ENCODE measurements at regions not wholly inside any gene's neighbourhood (a gene's known extent, or its start where the extent isn't known, plus 50 kb on each side); places are given as distances from the start of the nearest gene placed in this dataset.
"Not testable (repeated sequence)": the region's sequence is repeated elsewhere in the genome, so short reads cannot be mapped to it uniquely, and the experiment has no call there.

DNA sequence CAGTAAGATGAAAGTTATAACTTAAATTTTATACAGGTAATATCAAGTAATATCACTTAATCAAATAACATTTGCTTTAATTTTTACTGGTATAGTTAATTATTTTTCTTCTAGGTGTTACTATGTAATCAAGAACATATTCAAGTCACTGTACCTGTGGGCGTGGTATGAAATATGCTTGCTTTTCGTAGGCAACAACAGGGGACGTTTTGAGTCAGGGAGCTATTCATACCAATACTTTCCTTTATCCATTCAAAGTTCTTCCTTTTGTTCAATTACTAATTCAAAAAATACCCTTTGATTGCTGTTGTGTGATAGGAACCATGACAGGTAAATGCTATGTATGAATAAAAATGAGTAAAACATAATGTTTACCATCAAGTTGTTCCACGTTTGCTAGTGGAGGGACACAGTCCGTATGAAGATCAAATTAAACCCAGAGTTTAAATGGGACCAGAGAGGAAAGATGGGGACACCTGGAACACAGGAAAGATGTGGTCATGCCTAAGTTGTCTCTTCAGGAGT is 654.0 kb upstream of the KCNMB2 start:
- H3K9me3 ChIP-seq (replicated peaks; ENCODE audit: low read length): no peaks in the 10 kb centered on the region
- no peak overlapping the region for H3K4me2 ChIP-seq (ENCODE audit: low read length)
- H3K4me3 ChIP-seq (ENCODE audit: low read length): no peak overlapping the region
- H3K36me3 ChIP-seq (ENCODE audit: insufficient read depth, low read length): no peaks in the 10 kb centered on the region
- H3K9ac ChIP-seq (ENCODE audit: low read depth, low read length): no peak overlapping the region
- no peaks in the 10 kb centered on the region for H3K4me1 ChIP-seq (ENCODE audit: control insufficient read depth, insufficient read depth, low read length)
- no peaks in the 10 kb centered on the region for H3K27me3 ChIP-seq (ENCODE audit: control insufficient read depth, insufficient read depth, low read length)

DNA sequence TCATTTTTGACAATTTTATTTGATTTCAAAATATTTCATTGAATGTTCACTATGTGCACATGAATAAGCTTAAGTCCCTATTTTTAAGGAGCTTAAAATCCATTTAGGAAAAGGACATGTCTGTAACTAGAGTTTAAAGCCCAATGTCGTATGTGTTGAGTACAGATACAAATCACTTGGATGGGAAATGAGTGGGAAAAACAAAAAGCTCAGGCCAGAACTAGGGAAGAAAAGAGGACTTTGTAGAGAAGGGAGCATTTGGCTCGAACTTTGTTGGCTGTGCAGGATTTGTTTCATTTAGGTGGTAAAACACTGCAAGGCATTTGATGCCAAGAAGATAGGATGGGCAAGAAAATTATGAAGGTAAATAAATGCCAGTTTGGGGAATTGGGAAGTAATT is 653.1 kb upstream of the KCNMB2 start:
- Histone ChIP-seq H3K4me1 (ENCODE audit: control insufficient read depth, insufficient read depth, low read length) (no peaks in the 10 kb centered on the region), H3K4me3 (ENCODE audit: low read length) (no peak overlapping the region), H3K36me3 (ENCODE audit: insufficient read depth, low read length) (no peaks in the 10 kb centered on the region), H3K4me2 (ENCODE audit: low read length) (no peak overlapping the region), H3K9me3 (replicated peaks; ENCODE audit: low read length) (no peaks in the 10 kb centered on the region), H3K9ac (ENCODE audit: low read depth, low read length) (no peak overlapping the region), H3K27me3 (ENCODE audit: control insufficient read depth, insufficient read depth, low read length) (no peaks in the 10 kb centered on the region)

DNA sequence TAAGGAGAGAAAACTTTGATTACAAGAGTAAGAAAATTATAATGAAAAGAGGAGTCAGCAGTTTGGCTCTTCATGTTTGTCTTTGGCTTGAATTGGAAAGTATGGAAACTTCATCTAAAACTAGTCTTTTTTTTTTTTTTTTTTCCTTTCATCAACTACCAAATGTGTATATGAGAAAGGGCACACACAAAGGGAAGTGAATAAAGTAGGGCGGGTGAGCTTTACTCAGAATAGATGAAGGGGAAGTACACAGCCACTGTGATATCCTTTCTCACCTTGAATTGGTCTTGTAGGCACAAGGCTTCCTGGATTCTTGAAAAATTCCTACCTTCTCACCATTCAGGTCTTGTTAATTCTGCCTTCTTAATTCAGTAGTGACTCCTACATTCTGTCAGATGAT is 652.3 kb upstream of the KCNMB2 start:
- H3K27me3 ChIP-seq (ENCODE audit: control insufficient read depth, insufficient read depth, low read length): no peaks in the 10 kb centered on the region

DNA sequence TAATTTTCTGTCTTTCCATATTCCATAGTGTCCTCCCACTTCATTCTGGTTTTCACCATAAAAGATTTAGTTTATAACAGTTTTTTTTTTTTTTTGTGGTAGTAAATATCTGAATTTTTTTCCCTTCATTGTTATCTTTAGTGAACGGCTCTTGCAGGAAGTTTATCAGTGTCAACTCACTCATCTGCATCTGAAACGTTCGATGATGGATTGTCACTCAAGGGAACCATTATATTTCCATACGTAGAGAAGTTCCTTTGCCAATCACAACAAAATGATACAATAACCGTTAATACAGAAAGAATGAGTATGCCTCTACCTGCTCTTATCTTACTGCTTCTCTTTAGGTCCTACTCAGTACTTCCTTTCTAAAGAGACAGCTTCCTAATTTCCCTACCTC is 651.2 kb upstream of the KCNMB2 start:
- Histone ChIP-seq H3K9me3 (replicated peaks; ENCODE audit: low read length) (no peaks in the 10 kb centered on the region), H3K4me2 (ENCODE audit: low read length) (no peak overlapping the region), H3K4me3 (ENCODE audit: low read length) (no peak overlapping the region), H3K9ac (ENCODE audit: low read depth, low read length) (no peak overlapping the region), H3K36me3 (ENCODE audit: insufficient read depth, low read length) (no peaks in the 10 kb centered on the region), H3K27me3 (ENCODE audit: control insufficient read depth, insufficient read depth, low read length) (no peaks in the 10 kb centered on the region), H3K4me1 (ENCODE audit: control insufficient read depth, insufficient read depth, low read length) (no peaks in the 10 kb centered on the region)

More for the DNA sequence above, 652.3 kb upstream of the KCNMB2 start:
- H3K4me3 ChIP-seq (ENCODE audit: low read length): no peak overlapping the region
- H3K9ac ChIP-seq (ENCODE audit: low read depth, low read length): no peak overlapping the region
- H3K9me3 ChIP-seq (replicated peaks; ENCODE audit: low read length): no peaks in the 10 kb centered on the region
- H3K4me1 ChIP-seq (ENCODE audit: control insufficient read depth, insufficient read depth, low read length): no peaks in the 10 kb centered on the region
- H3K36me3 ChIP-seq (ENCODE audit: insufficient read depth, low read length): no peaks in the 10 kb centered on the region
- no peak overlapping the region for H3K4me2 ChIP-seq (ENCODE audit: low read length)

DNA sequence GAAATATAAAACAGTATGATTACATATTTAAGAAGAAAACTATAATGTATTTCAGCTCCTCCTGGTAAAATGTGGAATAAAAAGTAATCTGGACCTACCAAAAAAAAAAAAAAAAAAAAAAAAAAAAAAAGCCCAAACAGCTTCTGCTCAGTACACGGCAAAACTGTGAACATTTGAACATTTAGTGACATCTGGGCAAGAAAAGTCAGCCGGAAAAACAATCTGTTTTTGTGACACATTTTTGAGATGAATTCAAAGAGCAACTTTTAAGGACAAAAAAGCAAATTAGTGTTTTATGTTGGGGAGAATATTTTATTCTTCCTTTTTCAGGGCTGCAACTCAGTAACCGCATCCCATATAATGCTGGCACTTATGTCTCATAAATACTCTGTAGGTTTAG is 649.7 kb upstream of the KCNMB2 start:
- no peak overlapping the region for H3K4me2 ChIP-seq (ENCODE audit: low read length)
- H3K9ac ChIP-seq (ENCODE audit: low read depth, low read length): no peak overlapping the region
- H3K9me3 ChIP-seq (replicated peaks; ENCODE audit: low read length): no peaks in the 10 kb centered on the region
- H3K27me3 ChIP-seq (ENCODE audit: control insufficient read depth, insufficient read depth, low read length): no peaks in the 10 kb centered on the region
- H3K36me3 ChIP-seq (ENCODE audit: insufficient read depth, low read length): no peaks in the 10 kb centered on the region
- no peaks in the 10 kb centered on the region for H3K4me1 ChIP-seq (ENCODE audit: control insufficient read depth, insufficient read depth, low read length)
- H3K4me3 ChIP-seq (ENCODE audit: low read length): no peak overlapping the region

DNA sequence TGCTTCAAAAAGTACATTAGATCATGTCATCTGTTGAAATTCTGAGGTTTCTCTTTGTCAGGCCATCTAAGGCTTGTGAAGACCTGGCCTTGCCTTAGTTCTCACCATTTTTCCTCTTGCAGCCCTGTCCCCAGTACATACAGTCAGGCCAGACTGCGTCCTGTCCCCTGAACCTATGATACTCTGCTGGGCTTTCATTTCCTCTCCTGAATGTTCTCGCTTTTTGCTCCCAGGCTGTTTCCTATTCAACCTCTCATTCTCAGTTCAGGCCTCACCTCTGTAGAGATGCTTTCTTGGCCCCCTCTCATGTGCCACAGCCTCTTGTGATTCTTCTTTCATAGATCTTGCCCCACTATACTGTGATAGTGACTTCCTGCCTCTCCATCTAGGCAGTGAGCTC is 648.8 kb upstream of the KCNMB2 start:
- Histone ChIP-seq H3K9ac (ENCODE audit: low read depth, low read length) (no peak overlapping the region), H3K4me2 (ENCODE audit: low read length) (no peak overlapping the region), H3K4me1 (ENCODE audit: control insufficient read depth, insufficient read depth, low read length) (no peaks in the 10 kb centered on the region), H3K27me3 (ENCODE audit: control insufficient read depth, insufficient read depth, low read length) (no peaks in the 10 kb centered on the region), H3K9me3 (replicated peaks; ENCODE audit: low read length) (no peaks in the 10 kb centered on the region), H3K4me3 (ENCODE audit: low read length) (no peak overlapping the region), H3K36me3 (ENCODE audit: insufficient read depth, low read length) (no peaks in the 10 kb centered on the region)

DNA sequence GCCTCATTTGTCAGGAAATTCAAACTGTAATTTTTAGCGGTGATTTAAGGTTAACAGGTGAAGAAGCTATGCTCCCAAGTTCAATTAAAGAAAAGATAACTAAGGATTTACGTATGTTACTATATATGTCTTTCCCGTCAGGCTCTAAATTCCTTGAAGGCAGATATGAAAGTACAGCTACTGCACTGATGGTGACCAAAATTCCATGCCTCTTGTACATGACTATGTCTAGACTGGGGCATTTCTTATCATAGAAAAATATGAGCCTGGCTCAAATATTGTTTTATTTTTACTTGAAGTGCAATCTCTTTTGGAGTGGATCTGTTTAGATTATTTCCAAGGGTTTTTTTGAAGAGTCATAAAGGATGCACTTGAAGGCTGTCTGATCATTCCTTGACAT is 647.1 kb upstream of the KCNMB2 start:
- H3K4me3 ChIP-seq (ENCODE audit: low read length): no peak overlapping the region
- no peak overlapping the region for H3K4me2 ChIP-seq (ENCODE audit: low read length)
- no peaks in the 10 kb centered on the region for H3K9me3 ChIP-seq (replicated peaks; ENCODE audit: low read length)
- H3K27me3 ChIP-seq (ENCODE audit: control insufficient read depth, insufficient read depth, low read length): no peaks in the 10 kb centered on the region
- no peaks in the 10 kb centered on the region for H3K36me3 ChIP-seq (ENCODE audit: insufficient read depth, low read length)
- peaks cover 15% of the 10 kb centered on the region for H3K4me1 ChIP-seq (ENCODE audit: control insufficient read depth, insufficient read depth, low read length)
- no peak overlapping the region for H3K9ac ChIP-seq (ENCODE audit: low read depth, low read length)

DNA sequence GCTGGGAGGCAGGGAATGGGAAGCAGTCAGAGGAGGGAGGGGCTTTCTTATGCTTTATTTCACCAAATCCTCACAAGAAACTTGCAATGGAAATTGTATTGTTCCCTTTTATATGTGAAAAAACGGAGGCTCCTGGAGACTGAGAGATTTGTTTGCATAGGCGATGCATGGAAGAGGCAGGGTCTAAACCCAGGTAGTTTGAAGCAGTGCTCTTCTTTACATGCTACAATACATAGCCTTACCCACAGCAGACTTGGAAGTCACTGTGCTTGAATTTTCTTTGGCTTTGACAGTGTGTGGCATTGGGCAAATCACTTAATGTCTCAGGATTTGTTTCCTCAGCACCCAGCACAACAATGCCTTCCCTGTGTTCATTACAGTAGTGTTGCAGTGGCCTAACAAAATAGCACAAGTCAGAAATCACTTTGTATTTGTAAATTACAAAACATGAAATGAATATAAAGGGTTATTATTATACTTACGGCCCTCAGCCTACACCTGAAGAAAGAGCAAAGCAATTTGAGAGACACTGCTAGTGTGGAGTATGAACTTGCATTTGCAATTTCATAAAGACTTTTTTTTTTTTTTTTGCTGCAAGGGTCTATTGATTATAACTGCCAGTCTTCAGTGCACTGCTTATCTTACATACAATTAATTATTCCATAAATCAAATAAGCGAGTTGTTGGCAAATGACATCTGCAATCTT is 646.4 kb upstream of the KCNMB2 start:
- no peak overlapping the region for H3K9ac ChIP-seq (ENCODE audit: low read depth, low read length)
- no peaks in the 10 kb centered on the region for H3K9me3 ChIP-seq (replicated peaks; ENCODE audit: low read length)
- no peaks in the 10 kb centered on the region for H3K27me3 ChIP-seq (ENCODE audit: control insufficient read depth, insufficient read depth, low read length)
- H3K4me2 ChIP-seq (ENCODE audit: low read length): no peak overlapping the region
- H3K36me3 ChIP-seq (ENCODE audit: insufficient read depth, low read length): no peaks in the 10 kb centered on the region
- H3K4me3 ChIP-seq (ENCODE audit: low read length): no peak overlapping the region
- peaks cover 21% of the 10 kb centered on the region for H3K4me1 ChIP-seq (ENCODE audit: control insufficient read depth, insufficient read depth, low read length)

DNA sequence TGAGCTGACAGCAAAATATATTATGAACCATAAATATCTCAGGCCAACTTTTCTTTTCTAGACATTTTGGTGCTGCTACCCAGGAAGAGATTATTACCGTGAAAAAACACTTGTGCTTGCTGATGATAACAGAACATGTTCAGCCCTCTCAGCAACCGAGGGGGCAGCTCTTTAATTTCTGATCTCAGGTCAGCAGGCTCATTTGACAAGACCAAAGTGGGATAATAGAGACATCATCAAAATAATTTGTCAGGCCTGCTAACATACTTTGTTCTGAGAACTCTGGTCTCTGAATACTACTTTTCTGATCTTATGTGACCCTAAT is 645.9 kb upstream of the KCNMB2 start:
- H3K9me3 ChIP-seq (replicated peaks; ENCODE audit: low read length): no peaks in the 10 kb centered on the region
- H3K4me1 ChIP-seq (ENCODE audit: control insufficient read depth, insufficient read depth, low read length): peaks cover 24% of the 10 kb centered on the region
- no peaks in the 10 kb centered on the region for H3K27me3 ChIP-seq (ENCODE audit: control insufficient read depth, insufficient read depth, low read length)
- no peak overlapping the region for H3K9ac ChIP-seq (ENCODE audit: low read depth, low read length)
- H3K36me3 ChIP-seq (ENCODE audit: insufficient read depth, low read length): no peaks in the 10 kb centered on the region
- H3K4me2 ChIP-seq (ENCODE audit: low read length): no peak overlapping the region
- no peak overlapping the region for H3K4me3 ChIP-seq (ENCODE audit: low read length)

DNA sequence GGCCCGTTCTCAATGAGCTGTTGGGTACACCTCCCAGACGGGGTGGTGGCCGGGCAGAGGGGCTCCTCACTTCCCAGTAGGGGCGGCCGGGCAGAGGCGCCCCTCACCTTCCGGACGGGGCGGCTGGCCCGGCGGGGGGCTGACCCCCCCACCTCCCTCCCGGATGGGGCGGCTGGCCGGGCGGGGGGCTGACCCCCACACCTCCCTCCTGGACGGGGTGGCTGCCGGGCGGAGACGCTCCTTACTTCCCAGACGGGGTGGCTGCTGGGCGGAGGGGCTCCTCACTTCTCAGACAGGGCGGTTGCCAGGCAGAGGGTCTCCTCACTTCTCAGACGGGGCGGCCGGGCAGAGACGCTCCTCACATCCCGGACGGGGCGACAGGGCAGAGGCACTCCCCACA is 644.7 kb upstream of the KCNMB2 start:
- not testable (repeated sequence) for H3K4me2 ChIP-seq (ENCODE audit: low read length); H3K9me3 ChIP-seq (replicated peaks; ENCODE audit: low read length); H3K36me3 ChIP-seq (ENCODE audit: insufficient read depth, low read length); H3K4me3 ChIP-seq (ENCODE audit: low read length); H3K27me3 ChIP-seq (ENCODE audit: control insufficient read depth, insufficient read depth, low read length); H3K9ac ChIP-seq (ENCODE audit: low read depth, low read length)
- H3K4me1 ChIP-seq (ENCODE audit: control insufficient read depth, insufficient read depth, low read length): peaks cover 24% of the 10 kb centered on the region

DNA sequence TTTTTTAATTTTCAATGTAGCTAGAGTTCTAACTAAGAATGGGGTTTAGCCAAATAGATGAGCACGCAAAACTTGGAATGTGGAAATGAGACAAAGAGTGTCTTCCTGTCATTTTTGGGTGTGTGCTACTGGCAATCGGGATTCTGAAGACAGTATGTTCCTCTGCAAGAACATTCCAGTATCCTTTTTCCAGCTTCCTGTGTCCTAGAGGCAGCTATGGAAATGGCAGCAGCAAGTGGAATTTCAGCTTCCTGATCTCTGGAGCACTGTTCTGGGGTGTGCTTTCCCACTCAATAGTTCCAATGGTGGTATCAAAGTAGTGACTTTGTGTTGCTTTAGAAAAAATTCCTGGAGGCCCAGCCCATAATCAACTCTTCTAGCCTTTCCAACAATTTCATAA is 642.9 kb upstream of the KCNMB2 start:
- Histone ChIP-seq H3K9me3 (replicated peaks; ENCODE audit: low read length) (no peaks in the 10 kb centered on the region), H3K27me3 (ENCODE audit: control insufficient read depth, insufficient read depth, low read length) (no peaks in the 10 kb centered on the region), H3K4me1 (ENCODE audit: control insufficient read depth, insufficient read depth, low read length) (peaks cover 24% of the 10 kb centered on the region), H3K36me3 (ENCODE audit: insufficient read depth, low read length) (no peaks in the 10 kb centered on the region), H3K4me2 (ENCODE audit: low read length) (no peak overlapping the region), H3K4me3 (ENCODE audit: low read length) (no peak overlapping the region), H3K9ac (ENCODE audit: low read depth, low read length) (no peak overlapping the region)

DNA sequence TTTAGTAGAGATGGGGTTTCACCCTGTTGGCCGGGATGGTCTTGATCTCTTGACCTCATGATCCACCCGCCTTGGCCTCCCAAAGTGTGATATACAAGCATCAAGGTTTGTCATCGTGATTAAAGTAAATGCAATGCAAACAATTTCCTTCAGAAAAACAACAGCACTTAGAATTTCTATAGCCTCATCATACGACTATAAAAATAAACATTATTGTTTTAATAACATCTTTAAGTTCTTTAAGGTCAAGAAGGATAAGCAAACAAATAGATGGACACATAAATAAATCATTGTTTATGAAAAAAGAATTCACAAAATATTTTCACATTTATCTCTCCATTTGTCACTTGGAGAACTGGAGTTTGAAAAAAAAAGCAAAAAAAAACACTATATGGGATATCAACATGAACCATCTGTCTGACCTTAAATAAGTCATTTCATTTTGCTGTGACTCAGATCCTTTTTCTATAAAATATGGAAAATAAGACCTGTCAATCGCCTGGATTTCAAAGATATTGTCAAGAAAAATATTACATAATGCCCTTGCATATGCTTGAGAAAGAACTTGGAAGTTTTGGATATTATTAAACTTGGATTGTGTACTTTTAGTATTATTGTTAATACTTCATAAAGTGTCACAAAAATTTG is 642.0 kb upstream of the KCNMB2 start:
- H3K9me3 ChIP-seq (replicated peaks; ENCODE audit: low read length): no peaks in the 10 kb centered on the region
- H3K9ac ChIP-seq (ENCODE audit: low read depth, low read length): no peak overlapping the region
- H3K36me3 ChIP-seq (ENCODE audit: insufficient read depth, low read length): no peaks in the 10 kb centered on the region
- no peak overlapping the region for H3K4me3 ChIP-seq (ENCODE audit: low read length)
- H3K4me1 ChIP-seq (ENCODE audit: control insufficient read depth, insufficient read depth, low read length): peaks cover 24% of the 10 kb centered on the region
- no peaks in the 10 kb centered on the region for H3K27me3 ChIP-seq (ENCODE audit: control insufficient read depth, insufficient read depth, low read length)
- no peak overlapping the region for H3K4me2 ChIP-seq (ENCODE audit: low read length)
